Esophagus muscularis mucosa (tissue), 4 donors: ENCODE measurements at regions not wholly inside any gene's neighbourhood (a gene's known extent, or its start where the extent isn't known, plus 50 kb on each side); places are given as distances from the start of the nearest gene placed in this dataset.

Source experiments
- EP300 ChIP-seq: sonication (generic); formaldehyde crosslinking; IDR thresholded peaks from one replicate; pipeline ENCODE4 v1.6.1; 2017; ENCODE audit warnings: antibody characterized with exemption
- POLR2A ChIP-seq: fragments of 450-650 bp; IDR thresholded peaks from one replicate; pipeline ENCODE4 v1.6.1; 2017; ENCODE audit warnings: antibody characterized with exemption, moderate library complexity, mild to moderate bottlenecking, low read depth
- POLR2AphosphoS5 ChIP-seq, 2 donors: sonication (generic); formaldehyde crosslinking; IDR thresholded peaks; one replicate each; pipeline ENCODE4 v1.6.1; 2017; ENCODE audit warnings: antibody characterized with exemption in 2 of 2
- TF ChIP-seq, protein P1 (sequence below), 3 experiments: fragments of 200-600 bp in 2 of 3; fragments of 450-650 bp in 1 of 3; sonication (generic) in 2 of 3; IDR thresholded peaks; one replicate each; pipeline ENCODE4 v1.5.1; 2017 to 2019; ENCODE audit warnings: antibody characterized with exemption in 3 of 3, mild to moderate bottlenecking in 2 of 3, moderate library complexity in 1 of 3

DNA sequence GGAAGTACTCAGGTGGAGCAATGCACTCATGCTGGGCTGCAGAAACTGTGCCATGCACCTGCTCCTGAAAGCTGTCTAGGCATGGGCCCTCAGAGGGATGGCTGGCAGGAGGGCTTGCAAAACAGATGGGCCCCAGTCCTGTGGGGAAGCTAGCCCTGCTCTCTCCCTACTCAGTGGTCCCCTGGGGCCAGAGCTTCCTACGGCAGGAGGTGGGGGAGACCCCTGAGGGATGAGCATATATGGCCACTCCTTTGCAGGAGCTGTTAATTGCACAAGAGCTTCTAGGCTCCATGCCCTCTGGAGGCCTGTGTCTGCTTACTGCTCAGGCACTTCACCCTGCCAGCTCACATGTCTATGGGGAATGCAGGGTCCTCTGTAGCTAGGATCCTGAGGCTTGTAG is 545.3 kb upstream of the PTPRD start:
- TF ChIP-seq, protein P1, sequence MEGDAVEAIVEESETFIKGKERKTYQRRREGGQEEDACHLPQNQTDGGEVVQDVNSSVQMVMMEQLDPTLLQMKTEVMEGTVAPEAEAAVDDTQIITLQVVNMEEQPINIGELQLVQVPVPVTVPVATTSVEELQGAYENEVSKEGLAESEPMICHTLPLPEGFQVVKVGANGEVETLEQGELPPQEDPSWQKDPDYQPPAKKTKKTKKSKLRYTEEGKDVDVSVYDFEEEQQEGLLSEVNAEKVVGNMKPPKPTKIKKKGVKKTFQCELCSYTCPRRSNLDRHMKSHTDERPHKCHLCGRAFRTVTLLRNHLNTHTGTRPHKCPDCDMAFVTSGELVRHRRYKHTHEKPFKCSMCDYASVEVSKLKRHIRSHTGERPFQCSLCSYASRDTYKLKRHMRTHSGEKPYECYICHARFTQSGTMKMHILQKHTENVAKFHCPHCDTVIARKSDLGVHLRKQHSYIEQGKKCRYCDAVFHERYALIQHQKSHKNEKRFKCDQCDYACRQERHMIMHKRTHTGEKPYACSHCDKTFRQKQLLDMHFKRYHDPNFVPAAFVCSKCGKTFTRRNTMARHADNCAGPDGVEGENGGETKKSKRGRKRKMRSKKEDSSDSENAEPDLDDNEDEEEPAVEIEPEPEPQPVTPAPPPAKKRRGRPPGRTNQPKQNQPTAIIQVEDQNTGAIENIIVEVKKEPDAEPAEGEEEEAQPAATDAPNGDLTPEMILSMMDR (IDR thresholded peaks at IDR 0.05) = no peak
- TF ChIP-seq POLR2A (no peak), POLR2AphosphoS5 (IDR thresholded peaks at IDR 0.05) (no peak), EP300 (no peak)
